GM12874 (cell line): ENCODE measurements at regions not wholly inside any gene's neighbourhood (a gene's known extent, or its start where the extent isn't known, plus 50 kb on each side); places are given as distances from the start of the nearest gene placed in this dataset.

Experiments used
- TF ChIP-seq, protein P1 (sequence below): IDR thresholded peaks from 2 replicates; pipeline ENCODE4 v1.5.1; 2011; ENCODE audit warnings: low read depth, mild to moderate bottlenecking, control low read depth, low read length, moderate library complexity; ENCODE audit not compliant: insufficient read depth

DNA sequence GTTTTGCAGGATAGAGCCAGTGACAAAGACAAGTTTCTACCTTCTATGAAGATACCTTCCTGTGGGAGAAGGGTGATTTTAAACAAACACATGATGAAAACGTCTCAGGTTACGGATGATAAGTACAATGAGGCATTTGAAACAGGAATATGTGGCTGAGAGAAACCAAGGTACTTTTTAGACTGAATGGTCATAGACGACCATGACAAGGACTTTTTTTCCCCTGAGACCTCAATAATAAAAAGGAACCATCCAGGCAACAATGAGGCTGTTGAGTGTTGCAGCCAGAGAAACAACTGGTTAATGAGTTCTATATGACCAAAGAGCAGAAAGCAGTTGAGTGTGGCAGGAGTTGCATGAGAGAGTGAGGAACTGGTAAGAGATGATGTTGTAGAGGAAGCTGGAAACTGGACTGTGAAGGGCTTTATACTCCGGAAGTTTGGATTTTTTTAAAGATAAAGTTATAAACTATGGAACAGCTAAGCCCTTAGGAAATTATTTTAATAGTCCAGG lies 306.1 kb upstream of the CYRIA start:
- TF ChIP-seq, protein P1, sequence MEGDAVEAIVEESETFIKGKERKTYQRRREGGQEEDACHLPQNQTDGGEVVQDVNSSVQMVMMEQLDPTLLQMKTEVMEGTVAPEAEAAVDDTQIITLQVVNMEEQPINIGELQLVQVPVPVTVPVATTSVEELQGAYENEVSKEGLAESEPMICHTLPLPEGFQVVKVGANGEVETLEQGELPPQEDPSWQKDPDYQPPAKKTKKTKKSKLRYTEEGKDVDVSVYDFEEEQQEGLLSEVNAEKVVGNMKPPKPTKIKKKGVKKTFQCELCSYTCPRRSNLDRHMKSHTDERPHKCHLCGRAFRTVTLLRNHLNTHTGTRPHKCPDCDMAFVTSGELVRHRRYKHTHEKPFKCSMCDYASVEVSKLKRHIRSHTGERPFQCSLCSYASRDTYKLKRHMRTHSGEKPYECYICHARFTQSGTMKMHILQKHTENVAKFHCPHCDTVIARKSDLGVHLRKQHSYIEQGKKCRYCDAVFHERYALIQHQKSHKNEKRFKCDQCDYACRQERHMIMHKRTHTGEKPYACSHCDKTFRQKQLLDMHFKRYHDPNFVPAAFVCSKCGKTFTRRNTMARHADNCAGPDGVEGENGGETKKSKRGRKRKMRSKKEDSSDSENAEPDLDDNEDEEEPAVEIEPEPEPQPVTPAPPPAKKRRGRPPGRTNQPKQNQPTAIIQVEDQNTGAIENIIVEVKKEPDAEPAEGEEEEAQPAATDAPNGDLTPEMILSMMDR: no peak

DNA sequence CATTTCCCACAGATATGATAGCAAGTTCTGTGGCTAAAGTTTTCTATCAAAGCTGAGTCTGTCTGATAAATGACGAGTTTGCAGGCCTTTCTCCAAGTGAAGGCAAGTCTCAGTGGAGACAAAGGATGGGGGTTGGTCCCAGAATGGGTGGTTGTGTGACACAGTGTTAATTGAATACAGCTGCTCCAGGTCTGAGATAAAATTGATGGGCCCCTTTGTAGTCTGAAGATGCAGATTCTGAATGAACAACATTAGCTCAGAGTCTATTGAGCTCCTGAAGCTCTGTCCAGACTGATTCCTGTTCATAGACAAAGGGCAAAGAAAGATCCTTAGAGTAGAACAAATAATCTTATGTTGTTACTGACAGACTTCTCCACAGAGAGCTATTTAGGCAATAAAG lies 296.9 kb upstream of the CYRIA start:
- TF ChIP-seq, protein P1: no peak

DNA sequence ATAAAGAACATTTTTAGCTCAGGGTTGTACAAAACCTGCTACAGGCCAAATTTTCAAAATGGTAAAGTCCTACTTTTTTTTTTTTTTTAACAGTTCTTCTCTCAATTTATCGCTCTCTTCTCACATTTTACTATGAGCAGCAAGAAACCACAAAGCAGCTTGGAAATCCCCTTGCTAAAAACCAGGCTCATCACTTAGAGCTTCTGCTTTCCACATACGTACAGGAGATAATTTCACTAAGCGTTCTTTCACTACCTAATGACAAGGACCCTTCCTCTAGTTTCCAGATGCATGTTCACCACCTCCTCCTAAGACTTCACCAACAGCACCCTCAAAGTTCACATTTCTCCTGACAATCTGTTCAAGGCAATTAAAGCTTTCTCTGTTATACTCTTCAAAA lies 294.9 kb upstream of the CYRIA start:
- TF ChIP-seq, protein P1: no peak

DNA sequence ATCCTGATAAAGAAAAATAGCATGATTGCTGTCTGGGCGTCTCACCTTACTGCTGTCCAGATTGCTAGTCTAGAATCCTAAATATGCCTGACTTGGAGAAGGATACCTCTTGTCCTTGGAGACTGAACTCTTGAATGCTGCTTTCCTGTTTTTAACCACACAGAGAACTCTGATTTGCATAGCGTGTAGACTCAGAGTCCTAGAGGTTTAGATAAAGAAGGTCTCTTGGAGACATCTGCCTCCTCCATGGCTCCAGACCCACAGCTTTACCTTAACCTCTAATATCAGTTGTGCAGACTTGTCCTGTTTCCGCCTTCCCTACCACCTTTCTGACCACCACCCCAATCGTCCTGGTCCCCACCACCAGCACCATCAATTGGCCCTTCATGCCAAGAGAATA lies 292.6 kb upstream of the CYRIA start:
- TF ChIP-seq, protein P1: no peak

DNA sequence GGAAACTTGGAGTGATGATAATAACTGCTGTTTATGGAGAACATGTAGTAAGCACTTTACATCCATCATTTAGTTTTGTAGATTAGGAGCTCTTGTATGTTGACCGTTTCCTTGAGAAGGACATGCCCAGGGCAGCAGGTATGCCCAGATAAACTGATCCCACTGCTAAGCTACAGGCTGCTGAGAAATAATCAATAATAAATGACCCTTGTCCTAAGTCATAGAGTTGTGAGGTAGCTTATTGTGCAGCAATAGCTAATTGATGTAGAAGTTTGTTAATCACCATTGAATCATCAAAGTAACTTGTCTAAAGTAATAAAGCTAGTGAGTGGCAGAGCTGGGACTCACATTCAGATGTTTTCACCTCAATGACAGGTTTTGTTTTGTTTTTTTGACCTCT lies 287.2 kb upstream of the CYRIA start:
- TF ChIP-seq, protein P1: no peak

DNA sequence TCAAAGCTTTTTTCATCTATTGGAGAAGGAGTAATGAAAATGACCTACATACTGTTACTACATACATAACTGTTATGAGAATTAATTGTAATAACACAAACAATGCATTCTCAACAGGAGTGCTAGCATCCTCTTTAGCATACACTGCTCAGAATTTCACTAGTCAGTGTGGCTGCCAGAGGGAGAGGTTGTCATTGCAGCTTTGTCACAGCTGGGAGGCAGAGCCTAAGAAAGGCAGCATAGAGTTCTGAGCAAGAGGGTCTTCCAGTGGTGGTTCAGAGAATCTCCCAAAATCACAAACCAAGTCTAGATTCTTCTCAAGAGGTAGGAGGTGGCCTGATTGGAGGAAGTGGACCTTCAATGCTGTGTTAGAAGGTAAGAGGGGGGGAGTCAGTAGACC lies 286.7 kb upstream of the CYRIA start:
- TF ChIP-seq, protein P1: no peak

DNA sequence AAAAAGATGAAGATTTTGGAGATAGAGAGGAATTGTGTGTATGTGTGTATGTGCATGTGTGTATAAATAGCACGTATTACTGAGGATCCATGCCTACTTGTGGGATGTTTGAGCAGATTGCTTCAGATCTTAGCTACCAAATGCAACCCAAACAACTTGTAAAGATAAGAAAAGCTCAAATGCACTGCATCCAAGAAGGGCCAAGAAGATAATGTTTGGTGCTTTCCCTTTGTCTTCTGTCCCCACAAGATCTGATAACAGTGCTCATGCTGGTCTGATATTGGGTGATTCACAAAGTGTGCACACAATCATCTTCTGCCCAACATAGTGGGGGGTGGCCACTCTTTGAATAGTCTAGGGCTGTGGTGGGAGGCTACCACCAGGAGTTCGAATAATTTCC lies 284.8 kb upstream of the CYRIA start:
- TF ChIP-seq, protein P1: no peak

DNA sequence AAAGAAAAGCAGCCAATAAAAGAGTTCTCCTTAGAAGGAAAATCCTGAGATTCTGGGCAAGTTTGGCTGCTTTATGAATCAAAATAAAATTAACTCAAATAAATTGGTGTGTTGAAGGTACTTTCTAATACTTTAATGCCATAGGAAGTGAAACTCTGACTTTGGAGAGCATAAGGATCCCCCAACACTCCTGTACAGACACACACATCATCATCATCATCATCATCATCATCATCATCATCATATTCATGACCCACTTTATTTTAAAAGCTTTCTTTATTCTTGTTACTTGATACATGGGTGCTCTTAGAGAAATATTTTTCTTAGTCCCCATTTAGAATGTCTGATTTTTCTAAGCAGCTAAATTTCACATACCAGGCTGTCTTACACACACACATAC lies 283.1 kb upstream of the CYRIA start:
- TF ChIP-seq, protein P1: no peak
